ENCODE measurements at regions not wholly inside any gene's neighbourhood (a gene's known extent, or its start where the extent isn't known, plus 50 kb on each side); places are given as distances from the start of the nearest gene placed in this dataset.

GRCh38 chr2:128941751-128942150 lies 623.1 kb upstream of the HS6ST1 start:
- Mint-ChIP-seq H3K4me1 (ENCODE audit: low read depth, unreplicated experiment) (no peaks in the 10 kb centered on the region), H3K9me3 (ENCODE audit: unreplicated experiment) (peaks cover 2% of the 10 kb centered on the region), H3K36me3 (ENCODE audit: unreplicated experiment) (no peaks in the 10 kb centered on the region), H3K4me3 (ENCODE audit: unreplicated experiment) (no peak overlapping the region), H3K27me3 (ENCODE audit: unreplicated experiment) (peaks cover 4% of the 10 kb centered on the region), H3K27ac (ENCODE audit: unreplicated experiment) (no peak overlapping the region)
- DNase-seq: no peak
- no peak for TF ChIP-seq CTCF (IDR thresholded peaks at IDR 0.05; ENCODE audit: partially characterized antibody, unreplicated experiment)

- DNase-seq: no peak
- Mint-ChIP-seq H3K27ac (ENCODE audit: unreplicated experiment) (no peak overlapping the region), H3K27me3 (ENCODE audit: unreplicated experiment) (peaks cover 6% of the 10 kb centered on the region), H3K4me3 (ENCODE audit: unreplicated experiment) (no peak overlapping the region), H3K36me3 (ENCODE audit: unreplicated experiment) (peaks cover 23% of the 10 kb centered on the region), H3K4me1 (ENCODE audit: low read depth, unreplicated experiment) (no peaks in the 10 kb centered on the region), H3K9me3 (ENCODE audit: unreplicated experiment) (peaks cover 2% of the 10 kb centered on the region)
- no peak for TF ChIP-seq CTCF (IDR thresholded peaks at IDR 0.05; ENCODE audit: partially characterized antibody, unreplicated experiment)
Observed at GRCh38 chr2:128949360-128949759, 630.7 kb upstream of the HS6ST1 start.

- no peak for DNase-seq
- H3K4me3 Mint-ChIP-seq (ENCODE audit: unreplicated experiment): no peak overlapping the region
- no peaks in the 10 kb centered on the region for H3K4me1 Mint-ChIP-seq (ENCODE audit: low read depth, unreplicated experiment)
Observed at GRCh38 chr2:128950758-128951157, 632.1 kb upstream of the HS6ST1 start.

GRCh38 chr2:128958241-128958640 lies 639.6 kb upstream of the HS6ST1 start:
- H3K36me3 Mint-ChIP-seq (ENCODE audit: unreplicated experiment): peaks cover 35% of the 10 kb centered on the region
- no peaks in the 10 kb centered on the region for H3K27me3 Mint-ChIP-seq (ENCODE audit: unreplicated experiment)
- TF ChIP-seq CTCF (IDR thresholded peaks at IDR 0.05; ENCODE audit: partially characterized antibody, unreplicated experiment): no peak
- DNase-seq: no peak
- no peak overlapping the region for H3K4me3 Mint-ChIP-seq (ENCODE audit: unreplicated experiment)
- peaks cover 17% of the 10 kb centered on the region for H3K9me3 Mint-ChIP-seq (ENCODE audit: unreplicated experiment)
- no peak overlapping the region for H3K27ac Mint-ChIP-seq (ENCODE audit: unreplicated experiment)
- peaks cover 5% of the 10 kb centered on the region for H3K4me1 Mint-ChIP-seq (ENCODE audit: low read depth, unreplicated experiment)

More at GRCh38 chr2:128950758-128951157, 632.1 kb upstream of the HS6ST1 start:
- Mint-ChIP-seq H3K36me3 (ENCODE audit: unreplicated experiment) (peaks cover 32% of the 10 kb centered on the region), H3K9me3 (ENCODE audit: unreplicated experiment) (no peaks in the 10 kb centered on the region), H3K27ac (ENCODE audit: unreplicated experiment) (no peak overlapping the region), H3K27me3 (ENCODE audit: unreplicated experiment) (peaks cover 2% of the 10 kb centered on the region)
- no peak for TF ChIP-seq CTCF (IDR thresholded peaks at IDR 0.05; ENCODE audit: partially characterized antibody, unreplicated experiment)

- TF ChIP-seq CTCF (IDR thresholded peaks at IDR 0.05; ENCODE audit: partially characterized antibody, unreplicated experiment): no peak
- no peak overlapping the region for H3K4me3 Mint-ChIP-seq (ENCODE audit: unreplicated experiment)
- no peaks in the 10 kb centered on the region for H3K4me1 Mint-ChIP-seq (ENCODE audit: low read depth, unreplicated experiment)
- peaks cover 2% of the 10 kb centered on the region for H3K9me3 Mint-ChIP-seq (ENCODE audit: unreplicated experiment)
- no peak overlapping the region for H3K27ac Mint-ChIP-seq (ENCODE audit: unreplicated experiment)
- H3K27me3 Mint-ChIP-seq (ENCODE audit: unreplicated experiment): no peaks in the 10 kb centered on the region
- no peak for DNase-seq
- H3K36me3 Mint-ChIP-seq (ENCODE audit: unreplicated experiment): peaks cover 12% of the 10 kb centered on the region
Observed at GRCh38 chr2:128967646-128968045, 649.0 kb upstream of the HS6ST1 start.

All from glutamatergic neuron (in vitro differentiated cells).